Liver (tissue), 8 donors: ENCODE measurements at regions not wholly inside any gene's neighbourhood (a gene's known extent, or its start where the extent isn't known, plus 50 kb on each side); places are given as distances from the start of the nearest gene placed in this dataset.

ENCODE experiments used
- DNase-seq: peaks from one replicate; pipeline ENCODE4 v3.0.0-alpha.2; 2017; ENCODE audit warnings: low spot score
- H3K27ac ChIP-seq, 2 donors: one replicate each; pipeline ENCODE4 v1.7.0; 2013; ENCODE audit warnings: inconsistent platforms in 2 of 2, low read length in 2 of 2, control low read depth in 1 of 2, low read depth in 1 of 2, mild to moderate bottlenecking in 1 of 2
- H3K27me3 ChIP-seq, 4 donors: one replicate each; pipeline versions ENCODE4 v1.6.1 to v1.7.0; 2013; ENCODE audit warnings: low read length in 3 of 4, inconsistent platforms in 1 of 4, mild to moderate bottlenecking in 1 of 4, moderate library complexity in 1 of 4; ENCODE audit not compliant: control insufficient read depth in 4 of 4, insufficient read depth in 4 of 4
- H3K36me3 ChIP-seq, 4 donors: one replicate each; pipeline versions ENCODE4 v1.6.1 to v1.7.0; 2013; ENCODE audit warnings: low read length in 3 of 4, mild to moderate bottlenecking in 3 of 4, low read depth in 1 of 4, moderate library complexity in 1 of 4; ENCODE audit not compliant: control insufficient read depth in 4 of 4, insufficient read depth in 3 of 4
- H3K4me1 ChIP-seq, 4 donors: one replicate each; pipeline versions ENCODE4 v1.6.1 to v1.7.0; 2013; ENCODE audit warnings: low read length in 3 of 4, mild to moderate bottlenecking in 3 of 4, moderate library complexity in 1 of 4; ENCODE audit not compliant: control insufficient read depth in 4 of 4, insufficient read depth in 4 of 4
- H3K4me3 ChIP-seq, 3 donors: one replicate each; pipeline versions ENCODE4 v1.6.1 to v1.7.0; 2013; ENCODE audit warnings: low read length in 3 of 3, control low read depth in 1 of 3, low read depth in 1 of 3, mild to moderate bottlenecking in 1 of 3
- H3K9ac ChIP-seq, 2 donors: one replicate each; pipeline ENCODE4 v1.7.0; 2013; ENCODE audit warnings: low read length in 2 of 2, mild to moderate bottlenecking in 2 of 2, moderate library complexity in 2 of 2, control low read depth in 1 of 2, low read depth in 1 of 2
- H3K9me3 ChIP-seq, 4 donors: one replicate each; pipeline versions ENCODE4 v1.6.1 to v1.7.0; 2013; ENCODE audit warnings: low read length in 3 of 4; ENCODE audit not compliant: control insufficient read depth in 4 of 4
- EGR1 ChIP-seq, 2 donors: IDR thresholded peaks; 2 replicates each; pipeline ENCODE4 v1.6.1; 2016 to 2018; ENCODE audit warnings: antibody characterized with exemption in 2 of 2, low read depth in 2 of 2
- FOXA1 ChIP-seq: IDR thresholded peaks from 2 replicates; pipeline ENCODE4 v1.6.1; 2016; ENCODE audit warnings: antibody characterized with exemption
- FOXA2 ChIP-seq: IDR thresholded peaks from 2 replicates; pipeline ENCODE4 v1.6.1; 2016; ENCODE audit warnings: antibody characterized with exemption
- GABPA ChIP-seq, 2 donors: IDR thresholded peaks in 1 of 2; conservative IDR thresholded peaks in 1 of 2; 2 replicates each; pipeline ENCODE4 v1.6.1; 2016; ENCODE audit warnings: antibody characterized with exemption in 2 of 2, mild to moderate bottlenecking in 1 of 2, moderate library complexity in 1 of 2
- HNF4A ChIP-seq, 2 donors: conservative IDR thresholded peaks; 2 replicates each; pipeline ENCODE4 v1.6.1; 2016; ENCODE audit warnings: antibody characterized with exemption in 2 of 2, mild to moderate bottlenecking in 2 of 2
- HNF4G ChIP-seq: IDR thresholded peaks from 2 replicates; pipeline ENCODE4 v1.6.1; 2016; ENCODE audit warnings: antibody characterized with exemption
- JUND ChIP-seq, 2 donors: IDR thresholded peaks; 2 replicates each; pipeline ENCODE4 v1.6.1; 2016; ENCODE audit warnings: antibody characterized with exemption in 2 of 2
- NR2F2 ChIP-seq: IDR thresholded peaks from 2 replicates; pipeline ENCODE4 v1.6.1; 2016; ENCODE audit warnings: antibody characterized with exemption
- RAD21 ChIP-seq, 2 donors: IDR thresholded peaks; 2 replicates each; pipeline ENCODE4 v1.6.1; 2016; ENCODE audit warnings: antibody characterized with exemption in 2 of 2, mild to moderate bottlenecking in 2 of 2
- RXRA ChIP-seq, 2 donors: IDR thresholded peaks; 2 replicates each; pipeline ENCODE4 v1.6.1; 2017 to 2018; ENCODE audit warnings: antibody characterized with exemption in 2 of 2, mild to moderate bottlenecking in 1 of 2
- SP1 ChIP-seq: IDR thresholded peaks from 2 replicates; pipeline ENCODE4 v1.6.1; 2018; ENCODE audit warnings: antibody characterized with exemption, mild to moderate bottlenecking
- TAF1 ChIP-seq: conservative IDR thresholded peaks from 2 replicates; pipeline ENCODE4 v1.6.1; 2016; ENCODE audit warnings: antibody characterized with exemption, mild to moderate bottlenecking
- YY1 ChIP-seq: IDR thresholded peaks from 2 replicates; pipeline ENCODE4 v1.6.1; 2016; ENCODE audit warnings: antibody characterized with exemption, mild to moderate bottlenecking
- WGBS: extraction: QIAGEN DNeasy Blood & Tissue Kit; methylation state at CpG from one replicate; pipeline ENCODE4 v1.1.7; 2013; 5-methylcytosine and 5-hydroxymethylcytosine counted together
- TF ChIP-seq, protein P1 (sequence below): IDR thresholded peaks from 2 replicates; pipeline ENCODE4 v1.6.1; 2016; ENCODE audit warnings: antibody characterized with exemption, mild to moderate bottlenecking
- TF ChIP-seq, protein P2 (sequence below): IDR thresholded peaks from 2 replicates; pipeline ENCODE4 v1.6.1; 2016; ENCODE audit warnings: antibody characterized with exemption
- TF ChIP-seq, protein P3 (sequence below): fragments of 150-350 bp; IDR thresholded peaks from 2 replicates; pipeline ENCODE4 v1.5.1; 2017; ENCODE audit warnings: improper control_type of control experiment, low read depth, low read length; ENCODE audit not compliant: missing input control
- TF ChIP-seq, protein P4 (sequence below): IDR thresholded peaks from 2 replicates; pipeline ENCODE4 v1.6.1; 2016; ENCODE audit warnings: antibody characterized with exemption
- TF ChIP-seq, protein P5 (sequence below): IDR thresholded peaks from 2 replicates; pipeline ENCODE4 v1.6.1; 2016; ENCODE audit warnings: antibody characterized with exemption
- donor health status: healthy.
- donor health status: healthy.
- donor health status: healthy.
- donor health status: healthy.
- donor health status: healthy.

DNA sequence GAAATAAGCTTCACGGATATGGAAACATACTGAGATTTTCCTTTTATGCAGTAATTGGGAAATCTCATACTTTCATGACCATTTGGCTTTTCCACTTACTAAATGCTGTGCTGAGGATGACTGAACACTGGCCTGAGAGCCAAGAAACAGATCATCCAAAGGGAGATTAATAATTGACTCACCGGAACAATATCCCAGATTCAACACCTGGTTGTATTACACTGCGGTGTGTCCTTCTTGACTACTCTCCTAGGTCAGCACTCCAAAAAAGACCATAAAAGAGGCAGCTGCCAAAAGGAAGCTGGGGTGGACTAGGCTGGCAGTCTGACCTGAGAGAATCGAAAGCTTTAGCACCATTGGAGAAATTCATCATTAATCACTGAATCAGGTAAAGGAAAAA is 469.1 kb downstream of the CBLN2 start:
- no peak overlapping the region for H3K4me3 ChIP-seq
- DNase-seq = no peak
- no peaks in the 10 kb centered on the region for H3K4me1 ChIP-seq
- no peaks in the 10 kb centered on the region for H3K36me3 ChIP-seq
- no peak overlapping the region for H3K9ac ChIP-seq
- WGBS = 77% methylated on average over 4 of the region's 4 CpGs
- H3K9me3 ChIP-seq = peaks cover 0 to 2% (median under 1%) of the 10 kb centered on the region in 4 donors
- no peak overlapping the region for H3K27ac ChIP-seq
- H3K27me3 ChIP-seq = no peaks in the 10 kb centered on the region
- TF ChIP-seq RAD21 (IDR thresholded peaks at IDR 0.05) (no peak), TAF1 (no peak), HNF4G (no peak), YY1 (no peak), NR2F2 (no peak), FOXA1 (no peak), EGR1 (IDR thresholded peaks at IDR 0.05; ENCODE audit: low read depth in 2 of 2) (no peak), HNF4A (conservative IDR thresholded peaks at IDR 0.05) (no peak), FOXA2 (no peak), RXRA (IDR thresholded peaks at IDR 0.05) (no peak)
- TF ChIP-seq, protein P1, sequence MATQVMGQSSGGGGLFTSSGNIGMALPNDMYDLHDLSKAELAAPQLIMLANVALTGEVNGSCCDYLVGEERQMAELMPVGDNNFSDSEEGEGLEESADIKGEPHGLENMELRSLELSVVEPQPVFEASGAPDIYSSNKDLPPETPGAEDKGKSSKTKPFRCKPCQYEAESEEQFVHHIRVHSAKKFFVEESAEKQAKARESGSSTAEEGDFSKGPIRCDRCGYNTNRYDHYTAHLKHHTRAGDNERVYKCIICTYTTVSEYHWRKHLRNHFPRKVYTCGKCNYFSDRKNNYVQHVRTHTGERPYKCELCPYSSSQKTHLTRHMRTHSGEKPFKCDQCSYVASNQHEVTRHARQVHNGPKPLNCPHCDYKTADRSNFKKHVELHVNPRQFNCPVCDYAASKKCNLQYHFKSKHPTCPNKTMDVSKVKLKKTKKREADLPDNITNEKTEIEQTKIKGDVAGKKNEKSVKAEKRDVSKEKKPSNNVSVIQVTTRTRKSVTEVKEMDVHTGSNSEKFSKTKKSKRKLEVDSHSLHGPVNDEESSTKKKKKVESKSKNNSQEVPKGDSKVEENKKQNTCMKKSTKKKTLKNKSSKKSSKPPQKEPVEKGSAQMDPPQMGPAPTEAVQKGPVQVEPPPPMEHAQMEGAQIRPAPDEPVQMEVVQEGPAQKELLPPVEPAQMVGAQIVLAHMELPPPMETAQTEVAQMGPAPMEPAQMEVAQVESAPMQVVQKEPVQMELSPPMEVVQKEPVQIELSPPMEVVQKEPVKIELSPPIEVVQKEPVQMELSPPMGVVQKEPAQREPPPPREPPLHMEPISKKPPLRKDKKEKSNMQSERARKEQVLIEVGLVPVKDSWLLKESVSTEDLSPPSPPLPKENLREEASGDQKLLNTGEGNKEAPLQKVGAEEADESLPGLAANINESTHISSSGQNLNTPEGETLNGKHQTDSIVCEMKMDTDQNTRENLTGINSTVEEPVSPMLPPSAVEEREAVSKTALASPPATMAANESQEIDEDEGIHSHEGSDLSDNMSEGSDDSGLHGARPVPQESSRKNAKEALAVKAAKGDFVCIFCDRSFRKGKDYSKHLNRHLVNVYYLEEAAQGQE = no peak

DNA sequence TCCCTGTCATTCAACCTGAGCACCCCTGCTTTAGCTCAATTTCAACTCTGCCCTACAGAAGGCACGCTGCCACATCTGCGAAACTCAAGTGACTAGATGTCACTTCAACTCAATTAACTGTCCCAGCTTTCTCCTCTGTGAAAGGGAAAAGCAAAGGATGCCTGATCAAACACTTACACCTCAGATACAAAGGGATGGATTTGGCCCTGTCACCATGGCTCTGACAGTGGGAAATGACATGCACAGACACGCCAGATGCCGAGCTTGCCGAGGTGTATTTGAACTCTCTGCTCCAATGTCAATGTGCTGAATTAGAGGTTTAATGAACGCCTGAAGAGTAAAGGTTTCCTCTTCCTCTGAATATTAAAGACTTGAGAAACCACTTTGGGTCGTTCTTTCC is 481.1 kb downstream of the CBLN2 start:
- Histone ChIP-seq H3K9ac (no peak overlapping the region), H3K36me3 (no peaks in the 10 kb centered on the region)
- TF ChIP-seq, protein P1 = no peak
- TF ChIP-seq RXRA (IDR thresholded peaks at IDR 0.05) = no peak
- no peak for TF ChIP-seq FOXA2
- no peak for TF ChIP-seq FOXA1
- TF ChIP-seq EGR1 (IDR thresholded peaks at IDR 0.05; ENCODE audit: low read depth in 2 of 2) = no peak
- TF ChIP-seq, protein P2, sequence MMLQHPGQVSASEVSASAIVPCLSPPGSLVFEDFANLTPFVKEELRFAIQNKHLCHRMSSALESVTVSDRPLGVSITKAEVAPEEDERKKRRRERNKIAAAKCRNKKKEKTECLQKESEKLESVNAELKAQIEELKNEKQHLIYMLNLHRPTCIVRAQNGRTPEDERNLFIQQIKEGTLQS = no peak
- TF ChIP-seq GABPA (IDR thresholded peaks at IDR 0.05 in 1 of 2, conservative IDR thresholded peaks at IDR 0.05 in 1 of 2) = no peak
- TF ChIP-seq, protein P3, sequence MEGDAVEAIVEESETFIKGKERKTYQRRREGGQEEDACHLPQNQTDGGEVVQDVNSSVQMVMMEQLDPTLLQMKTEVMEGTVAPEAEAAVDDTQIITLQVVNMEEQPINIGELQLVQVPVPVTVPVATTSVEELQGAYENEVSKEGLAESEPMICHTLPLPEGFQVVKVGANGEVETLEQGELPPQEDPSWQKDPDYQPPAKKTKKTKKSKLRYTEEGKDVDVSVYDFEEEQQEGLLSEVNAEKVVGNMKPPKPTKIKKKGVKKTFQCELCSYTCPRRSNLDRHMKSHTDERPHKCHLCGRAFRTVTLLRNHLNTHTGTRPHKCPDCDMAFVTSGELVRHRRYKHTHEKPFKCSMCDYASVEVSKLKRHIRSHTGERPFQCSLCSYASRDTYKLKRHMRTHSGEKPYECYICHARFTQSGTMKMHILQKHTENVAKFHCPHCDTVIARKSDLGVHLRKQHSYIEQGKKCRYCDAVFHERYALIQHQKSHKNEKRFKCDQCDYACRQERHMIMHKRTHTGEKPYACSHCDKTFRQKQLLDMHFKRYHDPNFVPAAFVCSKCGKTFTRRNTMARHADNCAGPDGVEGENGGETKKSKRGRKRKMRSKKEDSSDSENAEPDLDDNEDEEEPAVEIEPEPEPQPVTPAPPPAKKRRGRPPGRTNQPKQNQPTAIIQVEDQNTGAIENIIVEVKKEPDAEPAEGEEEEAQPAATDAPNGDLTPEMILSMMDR = no peak
- TF ChIP-seq JUND (IDR thresholded peaks at IDR 0.05) = no peak
- TF ChIP-seq, protein P4, sequence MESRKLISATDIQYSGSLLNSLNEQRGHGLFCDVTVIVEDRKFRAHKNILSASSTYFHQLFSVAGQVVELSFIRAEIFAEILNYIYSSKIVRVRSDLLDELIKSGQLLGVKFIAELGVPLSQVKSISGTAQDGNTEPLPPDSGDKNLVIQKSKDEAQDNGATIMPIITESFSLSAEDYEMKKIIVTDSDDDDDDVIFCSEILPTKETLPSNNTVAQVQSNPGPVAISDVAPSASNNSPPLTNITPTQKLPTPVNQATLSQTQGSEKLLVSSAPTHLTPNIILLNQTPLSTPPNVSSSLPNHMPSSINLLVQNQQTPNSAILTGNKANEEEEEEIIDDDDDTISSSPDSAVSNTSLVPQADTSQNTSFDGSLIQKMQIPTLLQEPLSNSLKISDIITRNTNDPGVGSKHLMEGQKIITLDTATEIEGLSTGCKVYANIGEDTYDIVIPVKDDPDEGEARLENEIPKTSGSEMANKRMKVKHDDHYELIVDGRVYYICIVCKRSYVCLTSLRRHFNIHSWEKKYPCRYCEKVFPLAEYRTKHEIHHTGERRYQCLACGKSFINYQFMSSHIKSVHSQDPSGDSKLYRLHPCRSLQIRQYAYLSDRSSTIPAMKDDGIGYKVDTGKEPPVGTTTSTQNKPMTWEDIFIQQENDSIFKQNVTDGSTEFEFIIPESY = no peak
- TF ChIP-seq, protein P5, sequence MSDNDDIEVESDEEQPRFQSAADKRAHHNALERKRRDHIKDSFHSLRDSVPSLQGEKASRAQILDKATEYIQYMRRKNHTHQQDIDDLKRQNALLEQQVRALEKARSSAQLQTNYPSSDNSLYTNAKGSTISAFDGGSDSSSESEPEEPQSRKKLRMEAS = no peak
- no peak for TF ChIP-seq NR2F2
- no peak for TF ChIP-seq HNF4G
- TF ChIP-seq TAF1 = no peak
- no peak for TF ChIP-seq SP1
- TF ChIP-seq HNF4A (conservative IDR thresholded peaks at IDR 0.05) = no peak
- TF ChIP-seq YY1 = no peak

More for the DNA sequence above, 481.1 kb downstream of the CBLN2 start:
- DNase-seq = no peak
- Histone ChIP-seq H3K4me1 (no peaks in the 10 kb centered on the region), H3K27me3 (no peaks in the 10 kb centered on the region), H3K9me3 (no peaks in the 10 kb centered on the region), H3K27ac (no peak overlapping the region), H3K4me3 (no peak overlapping the region)
- whole genome bisulfite sequencing = 78% methylated on average over 7 of the region's 7 CpGs
